LoVo (cell line): ENCODE measurements at regions not wholly inside any gene's neighbourhood (a gene's known extent, or its start where the extent isn't known, plus 50 kb on each side); places are given as distances from the start of the nearest gene placed in this dataset.
A peak's percentile ranks its signal among the peaks of the same experiment; 100 is the strongest.

Experiments used
- DNase-seq: peaks from one replicate; pipeline ENCODE4 v3.0.0-alpha.2; 2016; ENCODE audit warnings: low spot score

DNA sequence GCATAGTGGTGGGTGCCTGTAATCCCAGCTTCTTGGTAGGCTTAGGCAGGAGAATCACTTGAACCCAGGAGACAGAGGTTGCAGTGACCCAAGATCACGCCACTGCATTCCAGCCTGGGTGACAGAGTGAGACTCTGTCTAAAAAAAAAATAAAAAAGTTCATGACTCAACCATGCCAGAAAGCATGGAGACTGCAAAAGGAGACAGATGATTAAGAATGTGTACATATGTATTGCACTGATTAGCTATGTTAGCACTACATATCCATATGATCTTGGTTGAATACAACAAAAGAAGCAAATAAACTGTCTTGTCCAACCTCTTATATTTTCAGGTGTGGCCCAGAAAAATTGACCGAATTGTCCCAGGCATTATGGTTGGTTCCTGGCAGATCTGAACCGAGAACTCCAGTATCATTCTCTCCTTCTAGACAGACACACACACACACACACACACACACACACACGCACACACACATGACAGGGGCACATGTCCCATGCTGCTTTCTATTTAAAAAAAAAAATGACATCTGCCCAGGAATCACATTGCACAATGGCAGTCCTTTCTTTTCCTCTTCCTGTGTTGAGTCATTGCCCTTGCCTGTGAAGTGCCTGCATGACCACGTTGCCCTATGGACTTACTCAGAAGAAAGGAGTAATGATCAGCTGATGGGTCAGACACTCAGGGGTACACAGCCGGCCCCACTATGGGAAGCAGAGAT lies 65.6 kb downstream of the MYCN start:
- peak; percentile 33 for DNase-seq

DNA sequence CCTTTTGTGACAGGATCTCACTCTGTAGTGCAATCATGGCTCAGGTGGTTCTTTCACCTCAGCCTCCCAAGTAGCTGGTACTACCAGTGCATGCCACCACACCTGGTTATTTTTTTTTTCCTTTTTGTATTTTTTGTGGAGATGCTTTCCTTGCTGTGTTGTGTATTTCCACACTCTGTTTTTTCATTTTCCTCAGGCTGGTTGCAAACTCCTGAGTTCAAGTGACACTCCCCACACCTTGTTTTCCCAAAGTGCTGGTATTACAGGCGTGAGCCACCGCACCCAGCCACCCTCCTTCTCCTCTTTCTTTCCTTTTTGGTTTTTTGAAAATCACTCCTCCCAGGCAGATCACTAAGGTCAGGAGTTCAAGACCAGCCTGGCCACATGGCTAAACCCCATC lies 65.0 kb downstream of the MYCN start:
- no peak for DNase-seq

DNA sequence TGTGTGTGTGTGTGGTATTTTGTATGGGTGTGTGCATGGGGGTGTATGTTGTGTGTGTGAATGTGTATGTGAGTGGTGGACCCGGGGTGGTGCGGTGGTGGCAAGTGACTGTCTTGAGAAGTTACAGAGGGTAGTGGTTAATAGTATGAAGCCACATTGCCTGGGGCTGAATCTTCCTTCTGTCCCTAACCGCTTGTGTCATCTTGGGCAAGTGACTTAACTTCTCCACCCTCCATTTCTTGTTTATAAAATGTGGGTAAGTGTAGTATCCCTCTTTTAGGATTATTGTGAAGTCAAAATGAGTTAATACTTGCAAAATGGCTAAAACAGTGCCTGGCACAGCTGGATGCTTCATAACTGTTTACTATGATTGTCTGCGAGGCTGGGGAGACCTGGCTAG lies 63.5 kb downstream of the MYCN start:
- DNase-seq, result no peak

DNA sequence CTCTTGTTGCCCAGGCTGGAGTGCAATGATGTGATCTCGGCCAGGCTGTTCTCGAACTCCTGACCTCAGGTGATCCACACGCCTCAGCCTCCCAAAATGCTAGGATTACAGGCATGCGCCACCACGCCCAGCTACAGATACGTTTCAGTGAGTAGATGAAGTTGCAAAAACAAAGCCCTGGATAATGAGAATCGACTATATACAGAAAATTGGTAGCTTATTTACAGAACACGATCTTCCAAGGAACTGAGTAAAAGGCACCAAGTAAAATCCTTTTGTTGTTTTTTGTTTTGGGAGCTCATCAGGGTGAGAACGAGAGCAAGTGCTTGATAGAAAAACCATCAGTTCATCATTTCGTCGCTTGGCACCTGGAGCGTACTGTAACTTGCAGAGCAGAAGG lies 62.8 kb downstream of the MYCN start:
- no peak for DNase-seq

DNA sequence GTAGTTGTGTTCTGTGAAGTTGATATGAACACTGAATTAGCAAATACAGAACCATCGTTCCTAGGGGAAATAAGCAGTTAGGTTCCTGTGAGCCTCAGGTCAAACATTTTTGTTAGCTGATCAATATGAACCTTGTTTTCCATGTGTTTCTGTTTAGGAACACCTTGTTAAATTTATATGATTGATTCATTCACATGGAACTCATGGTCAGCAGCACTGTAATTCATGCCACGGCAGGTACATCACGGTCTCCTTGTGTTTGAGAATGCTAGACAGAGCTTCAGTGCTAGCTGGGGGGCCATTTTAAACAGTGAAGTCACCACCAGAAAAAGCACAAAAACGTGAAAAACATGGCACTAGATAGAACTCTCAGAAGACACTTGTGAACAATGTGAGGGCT lies 62.2 kb downstream of the MYCN start:
- no peak for DNase-seq

DNA sequence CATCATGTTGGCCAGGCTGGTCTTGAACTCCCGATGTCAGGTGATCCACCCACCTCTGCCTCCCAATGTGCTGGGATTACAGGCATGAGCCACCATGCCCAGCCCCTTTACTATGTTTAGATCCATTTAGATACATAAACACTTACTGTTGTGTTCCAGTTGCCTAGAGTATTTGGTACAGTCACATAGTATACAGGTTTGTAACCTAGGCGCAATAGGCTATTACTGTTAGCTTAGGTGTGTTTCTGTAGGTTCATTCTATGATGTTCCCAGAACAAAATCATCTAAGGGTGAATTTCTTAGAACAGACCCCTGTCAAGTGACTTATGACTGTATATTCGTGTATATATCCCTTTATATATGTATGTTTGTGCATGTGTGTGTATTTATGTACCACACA lies 61.8 kb downstream of the MYCN start:
- no peak for DNase-seq

DNA sequence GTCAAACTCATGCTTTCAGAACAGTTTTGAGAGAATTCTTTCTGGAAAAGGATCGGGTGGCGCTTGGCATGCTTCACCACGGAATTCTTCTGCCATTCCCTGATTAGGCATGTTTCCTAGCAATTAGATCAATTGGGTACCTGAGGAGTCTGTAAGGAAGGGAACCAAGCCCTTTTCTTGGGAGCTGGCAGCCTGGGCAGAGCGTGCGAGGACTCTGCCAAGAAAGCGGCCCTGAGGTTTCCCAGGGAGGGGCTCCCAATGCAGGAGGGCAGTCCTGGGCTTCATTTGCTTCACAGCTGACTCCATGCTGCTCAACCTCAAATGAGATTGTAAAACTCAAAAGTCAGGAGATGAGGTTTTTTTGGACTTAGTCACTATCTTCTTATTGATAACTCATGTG lies 60.3 kb downstream of the MYCN start:
- no peak for DNase-seq

DNA sequence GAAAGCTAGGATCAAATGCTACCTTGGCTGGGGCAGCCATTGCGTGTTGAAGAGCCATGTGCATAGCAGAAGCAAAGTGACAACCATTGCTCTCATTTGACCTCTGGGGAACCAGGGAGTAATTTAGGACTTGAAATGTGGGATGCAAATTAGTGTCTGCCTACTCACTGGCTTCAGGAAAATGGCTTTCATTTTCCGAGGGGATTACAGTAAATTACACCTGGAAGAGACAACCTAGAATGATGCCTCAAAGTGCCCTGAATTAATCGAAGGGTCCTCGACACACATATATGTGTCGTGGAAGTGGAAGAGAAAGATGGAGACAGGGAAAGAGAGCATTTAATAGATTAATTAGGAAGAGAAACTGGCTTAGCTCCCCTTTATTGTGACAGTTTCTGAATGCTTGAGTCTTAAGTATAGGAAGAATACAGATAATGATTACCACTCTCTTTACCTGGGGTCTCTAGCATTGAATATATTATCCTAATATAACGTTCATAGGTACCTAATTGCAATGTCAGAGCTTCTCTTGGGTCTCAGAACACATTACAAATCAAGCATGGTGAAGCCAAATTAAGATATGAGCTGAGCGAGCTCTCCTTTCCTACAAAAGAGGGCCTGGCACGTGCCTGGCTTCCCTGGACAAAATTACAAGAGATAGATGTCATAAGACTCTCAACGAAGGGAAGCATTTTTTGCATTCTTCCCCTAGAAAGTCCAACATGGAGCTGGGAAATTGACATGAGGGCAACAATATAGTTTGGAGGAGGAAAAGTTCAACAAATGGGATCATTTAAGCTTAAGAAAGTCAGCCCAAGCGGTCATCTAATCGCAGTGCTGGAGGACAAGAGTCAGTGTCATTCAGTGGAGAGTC lies 59.5 kb downstream of the MYCN start:
- no peak for DNase-seq

DNA sequence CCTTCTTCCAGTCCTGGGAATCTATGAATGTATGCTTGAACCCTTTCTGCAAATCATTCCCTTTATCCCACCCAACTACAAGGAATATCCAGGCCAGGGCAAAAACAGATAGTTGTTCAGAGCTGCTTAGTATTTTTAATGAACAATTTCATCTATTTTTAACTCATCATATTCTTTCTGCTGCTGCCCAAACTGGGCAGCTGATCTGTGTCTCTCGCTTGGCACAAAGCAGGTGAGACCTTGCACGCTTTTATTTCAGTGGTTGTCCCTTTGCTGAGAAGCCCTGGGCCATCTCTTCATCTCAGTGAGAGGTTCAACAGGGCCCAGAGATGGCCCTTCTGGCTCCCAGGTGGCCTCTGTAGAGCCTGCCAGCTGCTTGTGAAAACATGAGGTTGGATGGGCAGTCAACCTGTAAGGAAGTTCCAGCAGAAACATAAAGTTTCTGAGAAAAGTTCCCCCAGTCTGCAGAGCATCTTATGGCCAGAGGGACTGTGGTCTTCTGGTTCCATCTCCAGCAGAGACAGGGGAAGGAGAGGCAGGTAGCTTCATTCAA lies 57.5 kb downstream of the MYCN start:
- DNase-seq, result no peak

DNA sequence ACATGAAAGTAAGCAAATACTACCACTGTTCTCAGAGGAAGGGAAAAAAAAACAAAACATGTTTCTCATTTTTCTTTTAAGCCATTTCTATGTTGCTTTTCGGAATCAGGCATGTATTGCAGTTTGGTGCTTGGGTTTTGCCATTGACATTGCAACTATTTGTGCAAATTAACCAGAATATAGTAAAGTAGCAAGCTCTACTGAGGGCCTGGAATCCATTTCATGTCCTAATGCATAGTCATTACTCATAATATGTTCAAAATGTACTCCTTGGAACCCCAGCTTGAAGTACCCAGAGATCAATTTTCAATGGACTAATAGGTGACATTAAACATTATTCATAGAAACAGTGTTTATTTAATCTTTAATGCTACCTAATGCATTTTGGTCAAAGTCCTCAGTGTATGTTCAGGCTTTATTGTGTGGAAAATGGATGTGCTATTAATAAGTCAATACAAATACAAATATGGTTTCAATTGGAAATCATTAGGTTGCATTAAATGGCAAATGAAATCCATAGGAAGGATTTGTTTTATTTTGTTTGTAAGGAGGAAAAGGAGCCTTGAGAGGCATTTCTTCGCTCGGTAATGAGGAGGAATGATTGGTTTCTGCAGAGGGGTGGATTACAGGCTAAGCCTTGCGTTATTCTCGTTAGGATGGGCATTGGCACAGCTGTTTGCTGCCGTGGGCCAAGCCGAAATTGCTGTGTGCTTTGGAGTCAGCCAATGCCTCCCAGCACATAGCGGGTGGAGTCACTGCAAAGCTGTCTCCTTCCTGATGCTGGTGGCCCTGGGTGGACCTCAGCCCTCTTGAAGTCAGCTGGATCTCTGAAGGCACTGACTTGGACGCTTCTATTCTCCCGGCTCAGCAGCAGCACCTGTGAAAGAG lies 56.4 kb downstream of the MYCN start:
- DNase-seq, result no peak
